Sigmoid colon (tissue), 3 donors: ENCODE measurements at regions not wholly inside any gene's neighbourhood (a gene's known extent, or its start where the extent isn't known, plus 50 kb on each side); places are given as distances from the start of the nearest gene placed in this dataset.

Experiments used
- POLR2A ChIP-seq, 2 donors: fragments of 450-650 bp; IDR thresholded peaks; one replicate each; pipeline ENCODE4 v1.6.1; 2016; ENCODE audit warnings: antibody characterized with exemption in 2 of 2, mild to moderate bottlenecking in 2 of 2, moderate library complexity in 2 of 2
- TF ChIP-seq, protein P1 (sequence below), 4 experiments: fragments of 450-650 bp in 3 of 4; fragments of 200-600 bp in 1 of 4; IDR thresholded peaks; one replicate each; pipeline ENCODE4 v1.5.1; 2016 to 2019; ENCODE audit warnings: antibody characterized with exemption in 4 of 4, mild to moderate bottlenecking in 3 of 4, moderate library complexity in 2 of 4

DNA sequence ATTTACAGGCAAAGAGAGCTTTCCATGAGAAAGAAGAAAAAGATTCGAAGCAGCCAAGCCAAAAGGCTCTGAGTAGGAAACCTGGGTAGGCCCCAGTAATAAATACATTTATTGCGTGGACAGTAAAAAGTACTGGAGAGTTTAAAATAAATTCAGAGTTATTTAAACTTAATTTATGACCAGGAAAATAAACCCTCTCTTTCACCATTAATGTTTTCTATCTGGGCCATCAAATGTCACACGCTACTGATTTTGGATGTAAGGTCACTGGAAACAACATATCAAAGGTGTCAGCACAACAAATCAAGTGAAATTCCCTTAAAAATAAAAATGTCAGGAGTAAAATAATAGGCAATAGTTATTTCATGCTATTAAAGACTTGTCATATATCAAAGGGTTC lies 264.0 kb downstream of the SKAP2 start:
- TF ChIP-seq, protein P1, sequence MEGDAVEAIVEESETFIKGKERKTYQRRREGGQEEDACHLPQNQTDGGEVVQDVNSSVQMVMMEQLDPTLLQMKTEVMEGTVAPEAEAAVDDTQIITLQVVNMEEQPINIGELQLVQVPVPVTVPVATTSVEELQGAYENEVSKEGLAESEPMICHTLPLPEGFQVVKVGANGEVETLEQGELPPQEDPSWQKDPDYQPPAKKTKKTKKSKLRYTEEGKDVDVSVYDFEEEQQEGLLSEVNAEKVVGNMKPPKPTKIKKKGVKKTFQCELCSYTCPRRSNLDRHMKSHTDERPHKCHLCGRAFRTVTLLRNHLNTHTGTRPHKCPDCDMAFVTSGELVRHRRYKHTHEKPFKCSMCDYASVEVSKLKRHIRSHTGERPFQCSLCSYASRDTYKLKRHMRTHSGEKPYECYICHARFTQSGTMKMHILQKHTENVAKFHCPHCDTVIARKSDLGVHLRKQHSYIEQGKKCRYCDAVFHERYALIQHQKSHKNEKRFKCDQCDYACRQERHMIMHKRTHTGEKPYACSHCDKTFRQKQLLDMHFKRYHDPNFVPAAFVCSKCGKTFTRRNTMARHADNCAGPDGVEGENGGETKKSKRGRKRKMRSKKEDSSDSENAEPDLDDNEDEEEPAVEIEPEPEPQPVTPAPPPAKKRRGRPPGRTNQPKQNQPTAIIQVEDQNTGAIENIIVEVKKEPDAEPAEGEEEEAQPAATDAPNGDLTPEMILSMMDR (IDR thresholded peaks at IDR 0.05), result no peak
- TF ChIP-seq POLR2A (IDR thresholded peaks at IDR 0.05), result no peak
